OCI-LY1 (cell line): ENCODE measurements at regions not wholly inside any gene's neighbourhood (a gene's known extent, or its start where the extent isn't known, plus 50 kb on each side); places are given as distances from the start of the nearest gene placed in this dataset.

Source experiments
- H2AFZ ChIP-seq: fragments of 200-600 bp; sonication (generic), shearing (Covaris generic); 2 replicates; pipeline ENCODE4 v1.6.0; 2014; ENCODE audit warnings: antibody characterized with exemption, mild to moderate bottlenecking, low read length
- H3F3A ChIP-seq: fragments of 200-600 bp; sonication (generic), shearing (Covaris generic); 2 replicates; pipeline ENCODE4 v1.6.0; 2014; ENCODE audit warnings: mild to moderate bottlenecking, antibody characterized with exemption, low read length, moderate library complexity; ENCODE audit not compliant: insufficient read depth
- H3K27ac ChIP-seq: fragments of 200-600 bp; sonication (generic); 2 replicates; pipeline ENCODE4 v1.5.1; 2014; ENCODE audit warnings: low read length, mixed run types, mild to moderate bottlenecking, low read depth; ENCODE audit not compliant: poor library complexity, severe bottlenecking
- H3K27me3 ChIP-seq: fragments of 200-600 bp; sonication (generic); 2 replicates; pipeline ENCODE4 v1.6.0; 2014; ENCODE audit warnings: antibody characterized with exemption, mild to moderate bottlenecking, low read length, moderate library complexity; ENCODE audit not compliant: insufficient read depth
- H3K36me3 ChIP-seq: fragments of 200-600 bp; sonication (generic); 2 replicates; pipeline ENCODE4 v1.6.1; 2014; ENCODE audit warnings: mild to moderate bottlenecking, antibody characterized with exemption, low read length, moderate library complexity, mixed read lengths; ENCODE audit not compliant: insufficient read depth
- H3K4me1 ChIP-seq: fragments of 200-600 bp; sonication (generic); 2 replicates; pipeline ENCODE4 v1.5.1; 2014; ENCODE audit warnings: mild to moderate bottlenecking, low read length, moderate library complexity; ENCODE audit not compliant: insufficient read depth, severe bottlenecking
- H3K4me2 ChIP-seq: fragments of 200-600 bp; sonication (generic), shearing (Covaris generic); 2 replicates; pipeline ENCODE4 v1.6.1; 2014; ENCODE audit warnings: low read length
- H3K4me3 ChIP-seq: fragments of 200-600 bp; sonication (generic); 2 replicates; pipeline ENCODE4 v1.5.1; 2014; ENCODE audit warnings: low read length, low read depth, mild to moderate bottlenecking, mixed read lengths; ENCODE audit not compliant: poor library complexity, severe bottlenecking
- H3K79me2 ChIP-seq: fragments of 200-600 bp; shearing (Covaris generic); 2 replicates; pipeline ENCODE4 v1.6.1; 2016; ENCODE audit warnings: mixed run types, low read length, mixed read lengths; ENCODE audit not compliant: insufficient read depth
- H3K9ac ChIP-seq: fragments of 200-600 bp; sonication (generic), shearing (Covaris generic); 2 replicates; pipeline ENCODE4 v1.6.1; 2014; ENCODE audit warnings: mild to moderate bottlenecking, low read length, mixed read lengths
- H3K9me2 ChIP-seq: fragments of 200-600 bp; sonication (generic), shearing (Covaris generic); 2 replicates; pipeline ENCODE4 v1.6.1; 2014; ENCODE audit warnings: low read depth, mild to moderate bottlenecking, low read length, mixed read lengths
- H3K9me3 ChIP-seq: fragments of 200-600 bp; shearing (Covaris generic); 2 replicates; pipeline ENCODE4 v1.6.1; 2014; ENCODE audit warnings: low read length, mixed read lengths
- H4K20me1 ChIP-seq: fragments of 200-600 bp; sonication (generic), shearing (Covaris generic); 2 replicates; pipeline ENCODE4 v1.6.0; 2016; ENCODE audit warnings: mild to moderate bottlenecking, low read length; ENCODE audit not compliant: insufficient read depth
- CTCF ChIP-seq: fragments of 200-600 bp; sonication (generic), shearing (Covaris generic); IDR thresholded peaks from 2 replicates; pipeline ENCODE4 v1.5.1; 2017; ENCODE audit warnings: mild to moderate bottlenecking, antibody characterized with exemption, low read length, moderate library complexity, mixed read lengths
- EZH2 ChIP-seq: fragments of 200-600 bp; sonication (generic), shearing (Covaris generic); IDR thresholded peaks from 2 replicates; pipeline ENCODE4 v1.8.0; 2017; ENCODE audit warnings: borderline replicate concordance, mixed run types, mild to moderate bottlenecking, antibody characterized with exemption, low read length, moderate library complexity, mixed read lengths

GRCh38 chr7:14960721-14961120 is 58.2 kb upstream of the DGKB start:
- TF ChIP-seq EZH2 (no peak), CTCF (no peak)
- Histone ChIP-seq H3K36me3 (no peaks in the 10 kb centered on the region), H3K4me2 (no peak overlapping the region), H3K4me3 (no peak overlapping the region), H4K20me1 (no peaks in the 10 kb centered on the region), H3K4me1 (no peaks in the 10 kb centered on the region), H3K9ac (no peak overlapping the region), H3K27me3 (no peaks in the 10 kb centered on the region), H3K79me2 (no peaks in the 10 kb centered on the region), H3K9me3 (no peaks in the 10 kb centered on the region), H3K27ac (no peak overlapping the region), H3F3A (no peaks in the 10 kb centered on the region), H2AFZ (no peak overlapping the region), H3K9me2 (no peaks in the 10 kb centered on the region)

DNA sequence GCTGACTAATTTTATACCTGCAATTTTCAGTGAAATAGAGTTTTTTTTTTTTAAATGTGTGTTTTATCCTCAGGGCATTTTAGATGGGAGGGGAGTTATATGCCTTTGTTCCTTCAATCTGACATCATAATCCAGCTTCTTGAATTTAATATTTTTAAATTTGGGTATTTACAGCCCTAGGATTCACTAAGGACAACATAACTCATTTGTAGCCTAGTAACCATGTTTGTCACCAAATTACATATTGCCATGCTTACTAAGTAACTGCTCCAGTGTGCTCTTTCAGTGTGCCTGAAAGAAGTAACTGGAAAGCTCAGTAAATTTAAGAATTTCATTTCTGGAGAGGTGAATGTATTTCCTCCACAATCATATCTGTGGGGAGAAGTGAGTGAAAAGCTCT is 56.8 kb upstream of the DGKB start:
- H3K79me2 ChIP-seq, result no peaks in the 10 kb centered on the region
- no peaks in the 10 kb centered on the region for H3K27me3 ChIP-seq
- H3F3A ChIP-seq, result no peaks in the 10 kb centered on the region
- no peaks in the 10 kb centered on the region for H4K20me1 ChIP-seq
- no peak overlapping the region for H3K4me3 ChIP-seq
- no peaks in the 10 kb centered on the region for H3K9me3 ChIP-seq
- H3K4me2 ChIP-seq, result no peak overlapping the region
- H3K4me1 ChIP-seq, result no peaks in the 10 kb centered on the region
- H3K9me2 ChIP-seq, result no peaks in the 10 kb centered on the region
- H3K27ac ChIP-seq, result no peak overlapping the region
- H2AFZ ChIP-seq, result no peak overlapping the region
- no peaks in the 10 kb centered on the region for H3K36me3 ChIP-seq
- TF ChIP-seq CTCF (no peak), EZH2 (no peak)
- no peak overlapping the region for H3K9ac ChIP-seq

DNA sequence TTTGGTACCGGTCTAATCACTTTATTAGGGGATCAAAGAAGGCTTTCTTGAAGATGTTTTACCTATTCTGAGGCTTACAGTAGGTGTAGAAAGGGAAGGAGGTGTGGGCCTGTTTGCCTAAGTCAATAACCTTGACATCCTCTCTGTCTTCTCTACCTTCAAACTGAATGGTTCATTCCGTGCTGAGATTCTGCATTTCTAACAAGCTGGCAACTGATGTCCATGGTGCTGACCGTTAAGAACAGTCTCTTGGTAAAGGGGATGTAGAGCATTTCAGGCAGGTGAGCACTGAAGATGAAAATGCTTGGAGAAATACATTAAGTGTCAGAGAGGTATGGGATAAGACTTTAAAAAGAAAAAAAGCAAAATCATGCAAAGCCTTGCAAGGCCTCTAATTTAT is 51.5 kb upstream of the DGKB start:
- H3K4me2 ChIP-seq, result no peak overlapping the region
- H3F3A ChIP-seq, result no peaks in the 10 kb centered on the region
- no peak overlapping the region for H3K4me3 ChIP-seq
- no peaks in the 10 kb centered on the region for H3K9me2 ChIP-seq
- no peaks in the 10 kb centered on the region for H3K27me3 ChIP-seq
- H3K4me1 ChIP-seq, result no peaks in the 10 kb centered on the region
- TF ChIP-seq EZH2 (no peak), CTCF (no peak)
- no peak overlapping the region for H3K9ac ChIP-seq
- H3K27ac ChIP-seq, result no peak overlapping the region
- no peaks in the 10 kb centered on the region for H3K36me3 ChIP-seq
- no peaks in the 10 kb centered on the region for H3K9me3 ChIP-seq
- no peaks in the 10 kb centered on the region for H4K20me1 ChIP-seq
- no peaks in the 10 kb centered on the region for H3K79me2 ChIP-seq
- no peak overlapping the region for H2AFZ ChIP-seq
